Activated T-helper 17 cell treated with anti-CD3 and anti-CD28 coated beads, Interleukin-2, amount 50 U/mL, for 72 hours (primary cell): ENCODE measurements at regions not wholly inside any gene's neighbourhood (a gene's known extent, or its start where the extent isn't known, plus 50 kb on each side); places are given as distances from the start of the nearest gene placed in this dataset.
"Not testable (repeated sequence)": the region's sequence is repeated elsewhere in the genome, so short reads cannot be mapped to it uniquely, and the experiment has no call there.

ENCODE experiments used
- ATAC-seq: fragments of 150-1000 bp; cut with Tn5 transposase; replicated peaks from 2 replicates; pipeline ENCODE4 v1.10.0; 2021; ENCODE audit warnings: mild to moderate bottlenecking, moderate library complexity
- H3K27ac Mint-ChIP-seq: one replicate; pipeline ENCODE4 v1.8.0; 2022; ENCODE audit warnings: mixed read lengths
- H3K27me3 Mint-ChIP-seq: one replicate; pipeline ENCODE4 v1.8.0; 2022; ENCODE audit warnings: mixed read lengths
- H3K36me3 Mint-ChIP-seq: one replicate; pipeline ENCODE4 v1.8.0; 2022; ENCODE audit warnings: low read depth, mild to moderate bottlenecking, mixed read lengths
- H3K4me1 Mint-ChIP-seq: one replicate; pipeline ENCODE4 v1.8.0; 2022; ENCODE audit warnings: mixed read lengths
- H3K4me3 Mint-ChIP-seq: one replicate; pipeline ENCODE4 v1.8.0; 2022; ENCODE audit warnings: mild to moderate bottlenecking, mixed read lengths
- H3K9me3 Mint-ChIP-seq: one replicate; pipeline ENCODE4 v1.8.0; 2022; ENCODE audit warnings: mixed read lengths

GRCh38 chr6:8301502-8301901 is 133.8 kb downstream of the SLC35B3 start:
- Mint-ChIP-seq H3K27ac (no peak overlapping the region), H3K36me3 (no peaks in the 10 kb centered on the region), H3K4me3 (no peak overlapping the region), H3K4me1 (no peaks in the 10 kb centered on the region), H3K27me3 (peaks cover 7% of the 10 kb centered on the region), H3K9me3 (no peaks in the 10 kb centered on the region)
- ATAC-seq: no peak

- Mint-ChIP-seq H3K27me3 (peaks cover 8% of the 10 kb centered on the region), H3K36me3 (no peaks in the 10 kb centered on the region), H3K27ac (no peak overlapping the region), H3K4me3 (no peak overlapping the region), H3K9me3 (no peaks in the 10 kb centered on the region), H3K4me1 (no peaks in the 10 kb centered on the region)
- ATAC-seq: no peak
Observed at GRCh38 chr6:8299034-8299433, 136.3 kb downstream of the SLC35B3 start.

GRCh38 chr6:8282946-8283345 is 152.4 kb downstream of the SLC35B3 start:
- not testable (repeated sequence) for ATAC-seq, H3K4me3 Mint-ChIP-seq, H3K36me3 Mint-ChIP-seq, H3K9me3 Mint-ChIP-seq, H3K27me3 Mint-ChIP-seq, H3K4me1 Mint-ChIP-seq, H3K27ac Mint-ChIP-seq

GRCh38 chr6:8282380-8282779 is 153.0 kb downstream of the SLC35B3 start:
- no peaks in the 10 kb centered on the region for H3K36me3 Mint-ChIP-seq
- no peaks in the 10 kb centered on the region for H3K9me3 Mint-ChIP-seq
- ATAC-seq: no peak
- H3K4me3 Mint-ChIP-seq: no peak overlapping the region
- H3K27ac Mint-ChIP-seq: no peak overlapping the region
- peaks cover 2% of the 10 kb centered on the region for H3K27me3 Mint-ChIP-seq
- H3K4me1 Mint-ChIP-seq: no peaks in the 10 kb centered on the region

GRCh38 chr6:8279041-8279805 is 156.1 kb downstream of the SLC35B3 start:
- Mint-ChIP-seq H3K9me3 (no peaks in the 10 kb centered on the region), H3K4me3 (no peak overlapping the region), H3K4me1 (no peaks in the 10 kb centered on the region), H3K27ac (no peak overlapping the region), H3K36me3 (no peaks in the 10 kb centered on the region), H3K27me3 (peaks cover 8% of the 10 kb centered on the region)
- ATAC-seq: no peak

- H3K27me3 Mint-ChIP-seq: peaks cover 8% of the 10 kb centered on the region
Observed at GRCh38 chr6:8278562-8278961, 156.8 kb downstream of the SLC35B3 start.

GRCh38 chr6:8277769-8278168 is 157.6 kb downstream of the SLC35B3 start:
- Mint-ChIP-seq H3K36me3 (no peaks in the 10 kb centered on the region), H3K27ac (no peak overlapping the region), H3K9me3 (no peaks in the 10 kb centered on the region), H3K4me3 (no peak overlapping the region), H3K4me1 (no peaks in the 10 kb centered on the region), H3K27me3 (peaks cover 8% of the 10 kb centered on the region)
- no peak for ATAC-seq

More at GRCh38 chr6:8278562-8278961, 156.8 kb downstream of the SLC35B3 start:
- H3K4me1 Mint-ChIP-seq: no peaks in the 10 kb centered on the region
- no peak for ATAC-seq
- no peak overlapping the region for H3K4me3 Mint-ChIP-seq
- H3K36me3 Mint-ChIP-seq: no peaks in the 10 kb centered on the region
- H3K27ac Mint-ChIP-seq: no peak overlapping the region
- no peaks in the 10 kb centered on the region for H3K9me3 Mint-ChIP-seq

GRCh38 chr6:8276148-8276547 is 159.2 kb downstream of the SLC35B3 start:
- H3K9me3 Mint-ChIP-seq: no peaks in the 10 kb centered on the region
- no peaks in the 10 kb centered on the region for H3K4me1 Mint-ChIP-seq
- H3K4me3 Mint-ChIP-seq: no peak overlapping the region
- peaks cover 8% of the 10 kb centered on the region for H3K27me3 Mint-ChIP-seq
- no peaks in the 10 kb centered on the region for H3K36me3 Mint-ChIP-seq
- ATAC-seq: no peak
- H3K27ac Mint-ChIP-seq: no peak overlapping the region

GRCh38 chr6:8275667-8276066 is 159.7 kb downstream of the SLC35B3 start:
- no peak overlapping the region for H3K27ac Mint-ChIP-seq
- no peaks in the 10 kb centered on the region for H3K4me1 Mint-ChIP-seq
- no peaks in the 10 kb centered on the region for H3K9me3 Mint-ChIP-seq
- no peak for ATAC-seq
- H3K4me3 Mint-ChIP-seq: no peak overlapping the region
- H3K27me3 Mint-ChIP-seq: peaks cover 8% of the 10 kb centered on the region
- no peaks in the 10 kb centered on the region for H3K36me3 Mint-ChIP-seq

GRCh38 chr6:8274226-8274625 is 161.1 kb downstream of the SLC35B3 start:
- Mint-ChIP-seq H3K27me3 (peaks cover 11% of the 10 kb centered on the region), H3K4me1 (no peaks in the 10 kb centered on the region)
- ATAC-seq: no peak

GRCh38 chr6:8269872-8270454 is 165.4 kb downstream of the SLC35B3 start:
- Mint-ChIP-seq H3K4me1 (no peaks in the 10 kb centered on the region), H3K27ac (no peak overlapping the region), H3K36me3 (no peaks in the 10 kb centered on the region), H3K4me3 (no peak overlapping the region), H3K9me3 (peaks cover 11% of the 10 kb centered on the region), H3K27me3 (peaks cover 19% of the 10 kb centered on the region)
- ATAC-seq: no peak

More at GRCh38 chr6:8274226-8274625, 161.1 kb downstream of the SLC35B3 start:
- H3K27ac Mint-ChIP-seq: no peak overlapping the region
- no peaks in the 10 kb centered on the region for H3K36me3 Mint-ChIP-seq
- H3K4me3 Mint-ChIP-seq: no peak overlapping the region
- peaks cover 3% of the 10 kb centered on the region for H3K9me3 Mint-ChIP-seq

GRCh38 chr6:8269094-8269493 is 166.3 kb downstream of the SLC35B3 start:
- H3K4me1 Mint-ChIP-seq: no peaks in the 10 kb centered on the region
- H3K27me3 Mint-ChIP-seq: peaks cover 19% of the 10 kb centered on the region
- H3K9me3 Mint-ChIP-seq: peaks cover 11% of the 10 kb centered on the region
- no peak overlapping the region for H3K27ac Mint-ChIP-seq
- H3K36me3 Mint-ChIP-seq: no peaks in the 10 kb centered on the region
- ATAC-seq: no peak
- H3K4me3 Mint-ChIP-seq: no peak overlapping the region

GRCh38 chr6:8268606-8269005 is 166.3 kb upstream of the EEF1E1 start:
- peaks cover 11% of the 10 kb centered on the region for H3K9me3 Mint-ChIP-seq
- no peaks in the 10 kb centered on the region for H3K36me3 Mint-ChIP-seq
- H3K4me3 Mint-ChIP-seq: no peak overlapping the region
- H3K4me1 Mint-ChIP-seq: no peaks in the 10 kb centered on the region
- no peak overlapping the region for H3K27ac Mint-ChIP-seq
- no peak for ATAC-seq
- peaks cover 19% of the 10 kb centered on the region for H3K27me3 Mint-ChIP-seq

GRCh38 chr6:8268156-8268555 is 165.8 kb upstream of the EEF1E1 start:
- Mint-ChIP-seq H3K27me3 (peaks cover 19% of the 10 kb centered on the region), H3K4me3 (no peak overlapping the region), H3K27ac (no peak overlapping the region), H3K36me3 (no peaks in the 10 kb centered on the region), H3K4me1 (no peaks in the 10 kb centered on the region), H3K9me3 (peaks cover 11% of the 10 kb centered on the region)
- no peak for ATAC-seq

- no peak overlapping the region for H3K4me3 Mint-ChIP-seq
- H3K27me3 Mint-ChIP-seq: peaks cover 6% of the 10 kb centered on the region
- no peaks in the 10 kb centered on the region for H3K4me1 Mint-ChIP-seq
- ATAC-seq: no peak
- H3K36me3 Mint-ChIP-seq: no peaks in the 10 kb centered on the region
- H3K9me3 Mint-ChIP-seq: no peaks in the 10 kb centered on the region
- H3K27ac Mint-ChIP-seq: no peak overlapping the region
Observed at GRCh38 chr6:8260610-8261009, 158.3 kb upstream of the EEF1E1 start.
